Neural cell (in vitro differentiated cells): ENCODE measurements at regions not wholly inside any gene's neighbourhood (a gene's known extent, or its start where the extent isn't known, plus 50 kb on each side); places are given as distances from the start of the nearest gene placed in this dataset.

Experiments used
- EZH2 ChIP-seq: fragments of 200-600, 300-800 bp; shearing (Covaris generic), sonication (generic); IDR thresholded peaks from 2 replicates; pipeline ENCODE4 v1.6.1; 2014; ENCODE audit warnings: antibody characterized with exemption, low read length, borderline replicate concordance, mild to moderate bottlenecking; ENCODE audit not compliant: insufficient read depth, poor library complexity, severe bottlenecking
- POLR2AphosphoS5 ChIP-seq: IDR thresholded peaks from 2 replicates; pipeline ENCODE4 v1.6.1; 2012
- RAD21 ChIP-seq: fragments of 450-650 bp; conservative IDR thresholded peaks from 2 replicates; pipeline ENCODE4 v1.6.1; 2014; ENCODE audit warnings: antibody characterized with exemption, mild to moderate bottlenecking, moderate library complexity
- TF ChIP-seq, protein P1 (sequence below): fragments of 450-650 bp; IDR thresholded peaks from 2 replicates; pipeline ENCODE4 v1.5.1; 2014; ENCODE audit warnings: antibody characterized with exemption, mild to moderate bottlenecking, moderate library complexity; ENCODE audit not compliant: poor library complexity, severe bottlenecking

DNA sequence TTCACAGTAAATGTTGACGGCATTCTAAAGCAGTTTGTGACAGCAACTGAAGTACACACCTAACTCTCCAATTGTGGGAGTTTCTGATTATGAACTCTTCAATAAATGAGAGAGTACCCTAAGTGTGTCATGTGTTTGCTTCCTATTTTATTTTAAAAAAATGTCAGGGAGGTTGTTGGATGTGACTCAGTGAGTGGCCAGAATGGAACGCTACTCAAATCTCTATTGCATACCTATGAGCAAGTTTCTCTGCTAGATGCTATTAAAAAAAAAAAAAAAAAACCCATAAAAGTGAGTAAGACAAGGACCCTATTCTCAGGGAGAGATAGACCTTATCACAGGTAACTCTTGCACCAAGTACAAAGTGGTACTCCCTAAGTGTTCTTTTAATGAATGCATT lies 256.6 kb downstream of the BTG1 start:
- TF ChIP-seq, protein P1, sequence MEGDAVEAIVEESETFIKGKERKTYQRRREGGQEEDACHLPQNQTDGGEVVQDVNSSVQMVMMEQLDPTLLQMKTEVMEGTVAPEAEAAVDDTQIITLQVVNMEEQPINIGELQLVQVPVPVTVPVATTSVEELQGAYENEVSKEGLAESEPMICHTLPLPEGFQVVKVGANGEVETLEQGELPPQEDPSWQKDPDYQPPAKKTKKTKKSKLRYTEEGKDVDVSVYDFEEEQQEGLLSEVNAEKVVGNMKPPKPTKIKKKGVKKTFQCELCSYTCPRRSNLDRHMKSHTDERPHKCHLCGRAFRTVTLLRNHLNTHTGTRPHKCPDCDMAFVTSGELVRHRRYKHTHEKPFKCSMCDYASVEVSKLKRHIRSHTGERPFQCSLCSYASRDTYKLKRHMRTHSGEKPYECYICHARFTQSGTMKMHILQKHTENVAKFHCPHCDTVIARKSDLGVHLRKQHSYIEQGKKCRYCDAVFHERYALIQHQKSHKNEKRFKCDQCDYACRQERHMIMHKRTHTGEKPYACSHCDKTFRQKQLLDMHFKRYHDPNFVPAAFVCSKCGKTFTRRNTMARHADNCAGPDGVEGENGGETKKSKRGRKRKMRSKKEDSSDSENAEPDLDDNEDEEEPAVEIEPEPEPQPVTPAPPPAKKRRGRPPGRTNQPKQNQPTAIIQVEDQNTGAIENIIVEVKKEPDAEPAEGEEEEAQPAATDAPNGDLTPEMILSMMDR = no peak
- TF ChIP-seq RAD21 (no peak), POLR2AphosphoS5 (no peak), EZH2 (no peak)
